Stromal cell of bone marrow (primary cell): ENCODE measurements at regions not wholly inside any gene's neighbourhood (a gene's known extent, or its start where the extent isn't known, plus 50 kb on each side); places are given as distances from the start of the nearest gene placed in this dataset.

Experiments
- DNase-seq: peaks from one replicate; pipeline ENCODE4 v3.0.0-alpha.2; 2012; ENCODE audit warnings: low read depth

DNA sequence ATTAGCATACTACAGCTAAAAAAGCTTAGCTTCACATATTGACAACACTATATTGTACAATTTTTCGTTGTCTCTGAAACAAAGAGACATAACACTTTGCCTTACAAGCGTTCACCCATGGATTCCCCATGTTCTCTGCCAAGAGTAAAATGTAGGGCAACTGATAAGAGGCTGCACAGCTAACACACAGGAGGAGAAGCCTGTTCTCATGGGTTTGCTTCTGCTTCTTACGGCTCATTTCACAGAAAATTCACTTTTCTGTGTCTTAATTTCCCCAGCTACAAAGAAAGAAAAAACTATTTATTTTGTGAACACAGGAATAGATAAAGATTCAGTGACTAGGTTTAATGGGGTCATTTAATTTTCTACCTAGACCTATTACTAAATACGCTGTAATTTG is 182.8 kb upstream of the DLGAP1 start:
- no peak for DNase-seq

DNA sequence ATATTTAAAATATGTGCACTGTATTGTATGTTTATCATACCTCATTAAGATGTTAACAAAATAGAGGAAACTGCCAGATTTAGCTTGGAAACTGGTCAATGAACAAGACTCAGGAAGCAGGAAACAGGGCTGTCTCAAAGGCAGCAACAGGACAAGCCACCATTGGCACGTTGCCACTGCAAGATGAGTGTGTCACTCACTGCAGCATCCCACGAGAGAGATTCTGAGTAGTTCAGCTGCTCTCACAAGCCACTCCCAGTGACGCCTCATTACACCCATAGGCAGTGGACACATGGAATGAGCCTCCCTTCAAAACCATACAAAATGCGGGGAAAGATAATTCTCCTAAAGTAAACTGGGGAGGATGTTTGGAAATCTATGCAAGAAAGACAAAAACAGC is 181.9 kb upstream of the DLGAP1 start:
- no peak for DNase-seq

DNA sequence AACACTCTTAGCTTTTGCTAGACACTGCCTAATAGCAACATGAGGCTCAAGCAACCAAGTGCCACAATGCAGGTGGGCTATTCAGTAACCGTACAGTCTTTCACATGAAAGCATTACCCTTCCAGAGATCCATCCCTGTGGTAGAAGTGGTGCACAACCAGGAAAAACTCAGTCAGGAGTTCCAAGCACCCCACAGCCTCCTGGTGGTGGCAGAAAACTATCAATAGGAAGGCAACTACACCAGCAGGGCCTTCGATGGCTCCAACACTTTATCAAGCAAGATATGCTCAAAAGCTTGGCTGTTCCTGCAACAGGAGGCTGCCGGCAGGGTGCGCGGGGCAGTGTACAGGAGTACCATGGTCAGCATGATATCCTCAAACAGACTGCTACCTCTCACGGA is 176.1 kb upstream of the DLGAP1 start:
- no peak for DNase-seq

DNA sequence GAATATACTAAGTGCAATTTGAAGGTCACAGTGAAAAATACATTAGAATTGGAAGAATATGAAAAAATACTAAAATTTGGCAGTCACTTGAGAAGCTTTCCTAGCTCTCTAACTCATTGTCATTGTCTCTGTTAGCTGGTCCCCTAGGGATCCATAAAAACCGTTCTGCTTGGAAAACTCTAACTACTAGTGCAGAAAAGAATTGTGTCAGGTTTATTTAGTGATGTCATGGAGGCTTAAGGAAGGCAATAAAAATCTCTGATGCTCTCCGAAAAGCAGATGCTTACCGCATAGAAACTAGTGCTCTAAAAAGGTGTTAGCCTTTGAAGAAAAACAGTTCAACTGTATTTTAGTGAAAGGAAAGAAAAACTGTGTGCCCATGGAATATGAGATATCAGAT is 150.1 kb upstream of the DLGAP1 start:
- no peak for DNase-seq

DNA sequence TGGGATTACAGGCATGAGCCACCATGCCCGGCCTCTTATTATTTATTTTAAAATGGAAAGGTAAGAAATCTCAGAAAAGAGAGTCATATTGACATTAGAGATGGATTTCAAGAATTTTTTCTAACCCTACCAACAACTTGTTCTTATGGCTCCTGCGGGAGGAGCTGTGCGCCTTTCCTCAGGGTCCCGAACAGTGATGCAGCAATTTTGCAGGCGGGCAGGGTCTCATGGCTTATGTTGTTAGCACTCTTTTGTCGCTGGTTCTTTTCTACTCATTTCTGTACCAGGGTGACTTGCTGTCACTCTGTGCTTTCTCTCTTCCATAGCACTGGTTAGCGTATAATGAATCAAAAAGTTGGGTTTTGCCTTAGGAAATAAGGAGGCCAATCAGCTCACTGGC is 148.8 kb upstream of the DLGAP1 start:
- no peak for DNase-seq

DNA sequence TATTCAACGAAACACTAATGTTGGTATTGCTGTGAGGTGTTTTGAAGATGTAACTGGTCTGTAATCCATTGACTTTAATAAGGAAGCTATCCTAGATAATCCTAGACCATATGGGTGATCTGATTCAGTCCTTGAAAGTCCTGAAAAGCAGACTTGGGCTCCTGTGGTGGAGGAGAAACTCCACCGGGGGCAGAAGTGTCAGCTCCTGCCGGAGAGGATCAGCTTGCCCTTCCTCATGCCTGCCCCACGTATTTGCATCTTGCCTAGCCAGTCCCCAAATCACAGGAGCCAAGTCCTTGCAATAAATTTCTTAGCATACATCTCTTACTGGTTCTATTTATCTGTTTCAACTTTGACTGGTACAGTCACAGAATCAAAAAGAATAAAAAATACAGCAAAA is 144.2 kb upstream of the DLGAP1 start:
- no peak for DNase-seq

DNA sequence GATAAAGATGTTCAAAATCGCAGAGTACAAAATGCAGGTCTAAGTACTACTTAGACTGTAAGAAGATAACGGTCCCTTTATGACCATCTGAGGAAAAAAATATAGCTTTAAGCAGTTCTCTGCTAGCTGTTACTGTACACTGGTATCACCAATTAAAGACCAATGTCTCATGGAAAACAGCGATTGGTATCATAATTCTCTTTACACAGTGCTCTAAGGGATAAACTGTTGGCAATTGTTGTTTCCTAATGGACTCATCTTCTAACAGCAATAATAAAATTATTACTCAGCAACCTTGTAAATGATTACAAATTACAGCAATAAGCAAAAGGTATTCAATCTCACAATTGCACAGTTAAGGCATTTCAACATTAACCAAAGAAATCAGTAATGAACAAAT is 142.2 kb upstream of the DLGAP1 start:
- DNase-seq, result no peak

DNA sequence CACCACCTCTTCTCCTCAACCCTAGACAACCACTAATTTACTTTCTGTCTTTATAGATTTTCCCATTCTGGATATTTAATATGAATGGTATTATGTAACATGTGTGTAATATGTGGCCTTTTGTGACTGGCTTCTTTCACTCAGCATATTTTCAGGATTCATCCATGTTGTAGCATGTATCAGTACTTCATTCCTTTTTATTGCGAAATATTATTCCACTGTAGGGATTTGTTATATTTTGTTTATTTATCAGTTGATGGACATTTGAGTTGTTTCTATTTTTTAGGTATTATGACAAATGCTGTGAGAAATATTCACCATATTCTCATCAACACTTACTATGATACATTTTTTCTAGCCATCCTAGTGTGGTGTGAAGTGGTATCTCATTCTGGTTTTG is 138.8 kb upstream of the DLGAP1 start:
- DNase-seq, result no peak

DNA sequence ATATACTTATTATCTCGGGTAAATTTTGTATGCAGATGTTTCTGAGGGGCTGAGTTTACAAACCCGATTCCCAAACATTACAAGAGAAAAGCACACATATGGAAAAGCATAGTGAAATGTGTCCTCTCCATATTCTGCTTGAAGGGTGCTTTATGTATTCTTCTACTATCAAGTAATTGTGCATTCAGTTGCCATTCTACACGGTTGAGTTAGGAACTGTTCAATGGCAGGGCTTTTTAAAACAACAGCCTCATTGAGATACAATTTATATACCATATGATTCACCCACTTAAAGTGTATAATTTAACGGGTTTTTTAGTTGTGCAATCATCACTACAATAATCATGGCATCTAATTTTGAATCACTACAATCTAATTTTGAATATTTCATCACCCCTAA is 138.4 kb upstream of the DLGAP1 start:
- no peak for DNase-seq

DNA sequence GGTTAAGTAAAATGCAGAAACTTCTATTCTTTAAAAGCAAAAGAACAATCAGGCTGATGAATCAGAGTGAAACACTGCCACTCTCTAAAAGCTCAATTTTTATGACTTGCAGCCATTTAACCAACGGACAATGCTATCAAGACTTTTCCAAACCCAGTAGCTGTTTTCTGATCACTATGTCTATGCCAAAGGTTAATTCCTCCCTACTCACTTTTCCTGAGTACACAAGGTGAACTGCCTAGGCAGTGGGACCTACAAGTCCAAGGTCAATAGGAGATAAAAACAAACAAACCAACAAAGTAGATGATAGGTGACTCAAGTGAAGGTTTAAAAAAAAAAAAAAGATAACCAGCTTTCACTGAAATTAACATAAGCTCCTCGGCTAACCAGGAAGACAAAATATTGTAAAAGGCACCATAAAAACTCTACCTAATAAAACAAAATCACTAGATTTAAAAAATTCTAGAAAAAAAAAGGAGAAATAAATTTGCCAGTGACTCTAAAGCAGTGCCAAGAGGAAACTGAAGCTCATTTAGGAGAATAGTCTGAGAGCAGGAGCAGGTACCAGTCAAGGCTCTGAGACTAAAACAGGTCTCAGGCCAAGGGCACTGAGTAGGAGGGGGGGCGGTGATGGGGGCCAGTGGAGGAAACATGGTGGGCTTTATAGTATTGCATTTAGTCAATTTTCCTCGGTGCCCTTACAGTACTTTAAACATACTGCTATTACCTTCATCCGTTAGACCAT is 134.1 kb upstream of the DLGAP1 start:
- no peak for DNase-seq

DNA sequence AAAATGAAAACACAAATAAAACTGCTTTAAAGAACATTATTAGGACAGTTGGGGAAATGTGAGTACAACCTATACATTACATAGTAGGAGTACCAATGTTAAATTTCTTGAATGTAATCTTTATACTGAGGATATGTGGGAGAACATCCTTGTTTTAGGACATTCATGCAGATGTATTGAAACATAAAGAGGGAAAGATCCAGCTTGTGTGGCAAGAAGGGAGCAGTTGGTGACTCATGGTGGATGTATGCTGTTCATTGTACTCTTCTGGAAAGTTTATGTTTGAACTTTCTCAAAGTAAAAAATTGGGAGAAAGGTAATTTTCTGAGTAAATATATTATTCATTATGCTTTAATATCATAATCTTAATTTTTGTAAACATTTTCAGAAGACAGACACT is 132.1 kb upstream of the DLGAP1 start:
- no peak for DNase-seq

DNA sequence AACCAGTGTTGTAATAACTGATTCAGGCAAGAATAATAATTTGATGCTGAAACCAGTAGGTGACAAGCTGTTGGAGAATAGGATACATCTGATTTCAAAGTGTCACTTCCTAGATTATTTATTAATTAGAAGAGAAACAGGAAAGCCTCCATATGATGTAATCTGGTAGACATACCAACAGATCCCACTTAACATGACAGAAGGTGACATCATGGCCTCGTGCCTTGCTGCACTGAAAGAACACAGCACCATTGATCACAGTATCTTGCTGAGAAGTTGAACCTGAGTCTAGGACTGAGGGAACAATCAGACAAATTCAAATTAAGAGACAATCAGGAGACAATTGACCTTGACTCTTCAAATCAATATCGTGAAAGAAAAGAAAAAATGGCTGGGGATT is 131.6 kb upstream of the DLGAP1 start:
- DNase-seq, result no peak

DNA sequence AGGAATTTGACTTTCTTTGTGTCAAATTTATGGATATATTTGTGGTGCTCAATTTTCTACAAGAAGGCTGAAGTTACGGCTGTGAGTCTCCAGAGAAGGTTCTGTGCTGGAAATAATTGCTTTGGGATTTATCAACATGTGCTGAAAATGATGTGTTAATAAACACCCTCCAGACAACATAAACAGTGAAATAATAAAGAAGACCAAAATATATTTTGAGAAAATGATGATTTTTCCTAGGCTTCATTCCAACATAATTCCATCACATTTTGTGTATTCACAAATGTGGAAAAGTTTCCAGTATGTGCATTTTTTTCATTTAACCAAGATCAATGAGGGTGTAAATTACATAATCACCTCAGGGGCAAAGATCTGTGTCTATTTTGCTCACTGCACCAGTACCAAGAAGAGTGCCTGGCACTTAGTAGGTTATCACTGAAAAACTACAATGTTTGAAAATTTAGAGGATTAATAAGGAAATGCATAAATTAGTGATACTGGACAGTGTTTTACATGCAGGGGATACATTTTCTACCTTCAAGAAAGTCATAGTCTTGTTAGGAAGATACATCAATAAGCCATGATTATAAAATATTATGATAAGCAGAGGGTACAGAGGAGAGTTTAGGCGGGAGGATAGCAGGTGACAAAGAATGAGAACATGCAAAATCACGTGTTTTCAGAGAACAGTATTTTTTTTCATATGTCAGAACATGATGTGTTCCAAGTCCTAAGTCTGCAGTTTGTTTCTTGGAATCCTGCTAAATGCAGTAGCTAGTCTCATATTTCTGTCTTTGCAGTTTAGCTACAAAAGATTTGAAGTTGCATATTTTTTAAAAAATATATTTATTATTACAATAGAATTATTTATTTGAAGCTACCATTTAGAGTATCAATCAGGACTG is 127.6 kb upstream of the DLGAP1 start:
- no peak for DNase-seq

DNA sequence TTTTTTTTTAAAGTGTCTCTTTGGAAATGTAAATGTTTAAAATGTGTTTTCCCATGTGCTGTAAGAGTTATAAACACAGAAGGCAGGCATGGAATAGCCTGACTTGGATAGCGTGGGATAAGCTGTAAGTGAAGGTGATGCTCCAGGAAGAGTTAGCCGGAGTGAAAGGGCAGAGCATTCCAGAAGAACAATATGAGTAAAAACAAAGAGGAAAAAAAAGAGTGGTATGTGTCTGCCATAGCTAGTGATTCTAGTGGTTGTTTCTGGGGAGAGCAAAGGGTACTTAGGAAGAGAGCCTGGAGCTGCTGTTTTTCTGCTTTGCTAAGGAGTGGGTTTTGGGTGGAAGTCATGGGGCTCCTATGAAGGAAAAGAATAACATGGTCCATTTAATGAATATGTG is 126.9 kb upstream of the DLGAP1 start:
- no peak for DNase-seq

DNA sequence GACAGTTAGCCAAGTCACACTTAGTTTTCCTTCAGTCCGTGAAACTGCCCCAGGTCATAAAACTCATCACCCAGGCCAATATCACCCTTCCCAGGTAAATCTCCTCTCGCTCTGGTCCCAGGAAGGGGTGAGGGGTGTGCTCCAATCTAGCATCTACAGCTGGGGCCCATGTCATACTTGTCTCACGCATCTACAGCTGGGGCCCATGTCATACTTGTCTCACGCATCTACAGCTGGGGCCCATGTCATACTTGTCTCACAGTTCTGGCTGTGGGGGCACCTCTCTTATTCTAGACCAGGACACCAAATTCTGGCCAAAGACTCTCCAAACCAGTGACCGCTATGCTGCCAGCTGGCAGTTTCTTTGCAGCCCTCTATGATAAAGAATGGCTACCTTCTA is 123.3 kb upstream of the DLGAP1 start:
- DNase-seq, result no peak

DNA sequence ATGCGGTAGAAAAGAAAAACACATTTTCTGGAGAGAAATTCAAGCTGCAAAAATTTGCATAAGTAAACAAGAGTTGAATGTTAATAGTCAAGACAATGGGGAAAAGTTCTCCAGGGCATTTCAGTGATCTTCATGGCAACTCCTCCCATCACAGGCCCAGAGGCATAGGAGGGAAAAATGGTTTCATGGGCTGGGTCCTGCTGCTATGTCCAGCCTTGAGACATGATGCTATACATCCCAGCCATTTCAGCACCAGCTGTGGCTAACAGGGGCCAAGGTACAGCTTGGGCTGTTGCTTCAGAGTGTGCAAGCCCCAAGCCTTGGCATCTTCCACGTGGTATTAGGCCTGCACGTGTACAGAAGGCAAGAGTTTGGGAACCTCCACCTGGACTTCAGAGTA is 118.6 kb upstream of the DLGAP1 start:
- no peak for DNase-seq

DNA sequence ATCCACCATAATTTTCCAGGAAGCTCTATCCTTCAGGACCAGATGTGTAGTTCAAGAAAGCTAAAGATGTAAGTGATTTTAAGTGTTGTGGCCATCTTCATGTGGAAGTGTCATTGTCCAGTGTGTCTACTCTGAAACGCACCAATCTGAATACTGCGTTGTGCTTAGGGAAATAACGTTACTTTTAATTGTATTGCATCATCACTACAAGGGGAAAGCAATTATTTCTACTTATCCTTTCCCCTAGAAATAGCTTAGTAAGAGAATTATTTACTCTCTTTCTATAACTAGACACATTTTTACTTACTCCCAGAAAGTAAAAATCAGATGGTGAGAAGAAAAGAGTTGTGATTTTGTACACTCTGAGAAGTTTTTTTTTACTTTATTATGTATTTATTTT is 102.4 kb upstream of the DLGAP1 start:
- DNase-seq, result no peak

DNA sequence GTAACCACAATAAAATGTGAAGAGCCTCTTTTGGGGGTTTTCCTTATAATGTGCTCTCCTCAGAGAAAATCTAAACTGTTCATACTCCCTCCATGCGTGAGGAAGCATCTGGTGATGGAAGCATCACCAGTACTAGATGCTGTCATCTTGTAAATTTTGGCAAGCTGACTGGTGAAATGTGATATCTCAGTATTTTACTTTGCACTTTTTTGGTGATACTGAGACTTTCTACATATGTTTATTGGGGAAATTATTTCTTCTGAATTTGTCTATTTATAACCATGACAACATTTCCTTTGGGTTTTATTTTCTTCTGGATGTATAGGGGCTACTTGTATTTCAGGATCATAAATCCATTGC is 95.9 kb upstream of the DLGAP1 start:
- no peak for DNase-seq

DNA sequence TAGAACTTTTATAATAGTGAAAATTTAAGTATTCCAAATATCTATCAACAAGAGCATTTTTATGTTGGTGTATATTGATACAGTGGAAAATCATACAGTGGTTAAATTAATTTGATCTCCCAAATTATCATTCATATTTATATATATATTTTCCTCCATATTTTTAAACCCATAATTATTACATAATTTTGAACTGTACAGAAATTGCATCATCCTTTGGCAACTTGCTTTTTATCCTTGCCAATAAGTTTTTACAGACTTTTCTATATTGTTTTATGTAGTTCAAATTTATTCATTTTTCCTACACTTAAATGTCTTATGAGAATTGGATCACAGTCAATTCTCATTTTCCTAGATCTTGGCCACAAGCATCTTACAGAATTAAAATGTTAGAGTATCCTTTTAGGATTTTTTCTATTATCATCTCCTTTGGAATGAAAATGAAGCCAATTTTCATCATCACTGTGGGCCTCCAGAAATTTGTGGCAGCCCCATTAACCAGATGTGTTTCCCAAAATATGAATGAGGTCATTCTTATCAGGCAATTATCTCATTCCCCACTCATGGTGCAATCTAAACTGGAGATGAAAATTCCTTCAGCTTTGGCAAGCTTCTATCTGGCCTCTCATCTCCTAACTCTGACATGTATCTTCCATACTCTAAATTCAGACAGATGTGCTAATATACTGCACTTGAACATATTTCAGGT is 94.2 kb upstream of the DLGAP1 start:
- no peak for DNase-seq

DNA sequence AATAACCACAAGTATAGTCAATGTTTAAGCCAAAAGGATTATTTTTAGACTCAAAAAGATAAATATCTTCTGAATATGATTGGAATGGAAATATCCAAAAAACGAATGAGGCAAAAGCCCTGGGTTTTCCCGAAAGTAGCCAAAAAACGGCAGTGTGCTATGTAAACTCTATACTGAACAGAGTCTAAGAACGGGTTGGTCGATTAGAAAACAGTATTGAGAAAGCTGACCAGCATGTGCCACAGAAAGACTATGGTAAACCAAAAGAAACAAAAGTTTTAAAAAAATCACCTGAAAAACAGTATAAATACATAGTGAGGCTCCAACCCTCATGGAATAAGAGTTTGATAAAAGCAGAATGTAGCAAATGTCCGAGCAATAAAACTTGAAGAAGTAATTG is 92.0 kb upstream of the DLGAP1 start:
- DNase-seq, result no peak

DNA sequence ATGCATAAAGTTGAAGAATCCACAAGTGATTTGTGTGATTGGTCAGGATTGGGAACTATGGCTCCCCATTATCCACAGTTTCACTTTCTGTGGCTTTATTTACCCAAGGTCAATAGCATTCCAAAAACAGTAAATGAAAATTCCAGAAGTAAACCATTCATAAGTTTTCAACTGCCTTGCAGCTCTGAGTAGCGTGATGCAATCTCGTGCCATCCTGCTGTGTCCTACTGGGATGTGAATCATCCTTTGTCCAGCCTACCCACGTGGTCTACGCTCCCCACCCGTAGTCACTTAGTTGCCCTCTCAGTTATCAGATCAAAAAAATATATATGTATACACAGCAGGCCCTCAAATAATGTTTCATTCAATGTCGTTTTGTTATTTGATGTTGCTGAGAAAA is 89.0 kb upstream of the DLGAP1 start:
- no peak for DNase-seq

DNA sequence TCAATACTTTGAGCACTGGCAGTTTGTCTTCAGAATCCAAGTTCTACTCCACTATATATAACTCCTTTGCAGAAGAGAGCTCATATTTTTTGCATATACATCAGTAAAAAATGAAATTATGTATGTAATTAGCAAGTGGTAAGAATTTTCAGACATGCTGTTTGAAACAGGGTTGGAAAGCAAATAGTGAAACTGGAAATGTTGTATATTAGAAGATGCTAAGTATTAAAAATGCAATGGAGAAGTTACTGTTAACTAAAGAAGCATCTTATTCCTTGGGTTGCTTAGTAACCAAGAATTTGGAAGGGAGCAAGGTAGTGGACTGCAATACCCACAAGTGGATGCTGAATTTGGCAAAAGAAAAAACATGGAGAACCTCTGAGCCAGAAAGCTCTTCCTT is 88.6 kb upstream of the DLGAP1 start:
- DNase-seq, result no peak

DNA sequence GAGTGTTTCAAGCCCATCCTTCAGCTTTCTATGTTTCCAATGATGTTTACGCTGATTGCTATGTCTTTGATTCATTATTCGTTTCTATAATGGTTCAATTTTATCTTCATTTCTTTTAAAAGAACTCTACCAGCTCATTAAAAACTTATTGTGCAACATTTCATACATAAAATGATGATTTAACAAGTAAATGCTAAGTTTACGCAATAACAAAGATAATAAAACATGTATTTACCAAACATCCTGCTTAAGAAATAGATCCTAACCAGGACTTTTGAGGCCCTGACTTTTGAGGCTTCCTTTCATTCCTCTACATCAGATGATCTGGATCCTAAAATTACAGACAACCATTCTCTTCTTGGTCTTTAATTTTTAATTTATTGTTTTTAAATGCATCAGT is 86.5 kb upstream of the DLGAP1 start:
- no peak for DNase-seq
